ENCODE measurements at regions not wholly inside any gene's neighbourhood (a gene's known extent, or its start where the extent isn't known, plus 50 kb on each side); places are given as distances from the start of the nearest gene placed in this dataset.

DNA sequence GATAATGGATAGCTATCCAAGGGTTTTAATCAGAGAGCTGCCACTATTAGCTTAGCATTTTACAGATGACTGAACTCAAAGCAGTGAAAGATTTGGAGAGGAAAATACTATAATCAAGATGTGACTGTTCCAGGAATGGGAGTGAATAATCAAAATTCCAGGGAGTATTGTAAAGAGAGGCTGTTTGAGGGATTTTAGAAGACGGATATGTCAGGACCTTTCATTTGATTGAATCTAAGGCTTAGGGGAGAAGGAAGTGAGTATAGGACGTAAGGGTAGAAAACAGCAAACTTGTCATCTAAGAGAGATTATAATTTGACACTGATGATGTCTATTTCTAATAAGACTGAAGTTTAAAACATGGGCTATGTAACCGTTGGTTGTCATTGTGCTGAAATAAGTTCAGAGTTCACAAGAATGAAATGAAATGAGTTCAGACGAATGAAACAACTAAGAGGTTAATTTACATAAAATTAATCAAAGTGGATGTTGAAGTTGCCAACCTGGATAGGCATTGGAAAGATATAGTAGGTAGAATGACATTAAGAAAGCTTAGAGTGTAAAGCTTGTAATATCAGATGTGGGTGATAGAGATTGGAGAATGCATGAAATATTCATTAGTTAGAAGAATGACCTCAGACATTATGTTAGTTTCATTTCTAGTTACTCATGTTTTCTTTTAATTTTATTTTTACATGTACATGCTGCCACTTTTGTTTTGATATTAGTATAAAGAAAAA, 842.8 kb downstream of the SI start:
- TF ChIP-seq, protein P1, sequence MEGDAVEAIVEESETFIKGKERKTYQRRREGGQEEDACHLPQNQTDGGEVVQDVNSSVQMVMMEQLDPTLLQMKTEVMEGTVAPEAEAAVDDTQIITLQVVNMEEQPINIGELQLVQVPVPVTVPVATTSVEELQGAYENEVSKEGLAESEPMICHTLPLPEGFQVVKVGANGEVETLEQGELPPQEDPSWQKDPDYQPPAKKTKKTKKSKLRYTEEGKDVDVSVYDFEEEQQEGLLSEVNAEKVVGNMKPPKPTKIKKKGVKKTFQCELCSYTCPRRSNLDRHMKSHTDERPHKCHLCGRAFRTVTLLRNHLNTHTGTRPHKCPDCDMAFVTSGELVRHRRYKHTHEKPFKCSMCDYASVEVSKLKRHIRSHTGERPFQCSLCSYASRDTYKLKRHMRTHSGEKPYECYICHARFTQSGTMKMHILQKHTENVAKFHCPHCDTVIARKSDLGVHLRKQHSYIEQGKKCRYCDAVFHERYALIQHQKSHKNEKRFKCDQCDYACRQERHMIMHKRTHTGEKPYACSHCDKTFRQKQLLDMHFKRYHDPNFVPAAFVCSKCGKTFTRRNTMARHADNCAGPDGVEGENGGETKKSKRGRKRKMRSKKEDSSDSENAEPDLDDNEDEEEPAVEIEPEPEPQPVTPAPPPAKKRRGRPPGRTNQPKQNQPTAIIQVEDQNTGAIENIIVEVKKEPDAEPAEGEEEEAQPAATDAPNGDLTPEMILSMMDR (IDR thresholded peaks at IDR 0.05; ENCODE audit: insufficient read depth, low read depth, low read length) = no peak
- Histone ChIP-seq H3K36me3 (ENCODE audit: control insufficient read depth, insufficient read depth, low read length) (no peaks in the 10 kb centered on the region), H3K27me3 (ENCODE audit: control insufficient read depth, insufficient read depth, low read length) (no peaks in the 10 kb centered on the region), H3K4me3 (ENCODE audit: low read depth, low read length) (no peak overlapping the region)
- no peak for DNase-seq (ENCODE audit: low read depth)
- ChIA-PET POLR2A (no interaction called here), CTCF (no interaction called here)

GRCh38 chr3:164233951-164234350, 844.3 kb downstream of the SI start:
- ChIA-PET POLR2A (no interaction called here), CTCF (no interaction called here)
- no peak for DNase-seq (ENCODE audit: low read depth)

GRCh38 chr3:164231718-164232117, 846.6 kb downstream of the SI start:
- no peak overlapping the region for H3K4me3 ChIP-seq (ENCODE audit: low read depth, low read length)
- H3K36me3 ChIP-seq (ENCODE audit: control insufficient read depth, insufficient read depth, low read length) = no peaks in the 10 kb centered on the region
- no peaks in the 10 kb centered on the region for H3K27me3 ChIP-seq (ENCODE audit: control insufficient read depth, insufficient read depth, low read length)
- DNase-seq (ENCODE audit: low read depth) = no peak
- CTCF ChIA-PET = no interaction called here
- TF ChIP-seq, protein P1 (IDR thresholded peaks at IDR 0.05; ENCODE audit: insufficient read depth, low read depth, low read length) = no peak
- POLR2A ChIA-PET = no interaction called here

More at GRCh38 chr3:164233951-164234350, 844.3 kb downstream of the SI start:
- H3K4me3 ChIP-seq (ENCODE audit: low read depth, low read length) = no peak overlapping the region
- H3K36me3 ChIP-seq (ENCODE audit: control insufficient read depth, insufficient read depth, low read length) = no peaks in the 10 kb centered on the region
- no peaks in the 10 kb centered on the region for H3K27me3 ChIP-seq (ENCODE audit: control insufficient read depth, insufficient read depth, low read length)
- TF ChIP-seq, protein P1 (IDR thresholded peaks at IDR 0.05; ENCODE audit: insufficient read depth, low read depth, low read length) = no peak

DNA sequence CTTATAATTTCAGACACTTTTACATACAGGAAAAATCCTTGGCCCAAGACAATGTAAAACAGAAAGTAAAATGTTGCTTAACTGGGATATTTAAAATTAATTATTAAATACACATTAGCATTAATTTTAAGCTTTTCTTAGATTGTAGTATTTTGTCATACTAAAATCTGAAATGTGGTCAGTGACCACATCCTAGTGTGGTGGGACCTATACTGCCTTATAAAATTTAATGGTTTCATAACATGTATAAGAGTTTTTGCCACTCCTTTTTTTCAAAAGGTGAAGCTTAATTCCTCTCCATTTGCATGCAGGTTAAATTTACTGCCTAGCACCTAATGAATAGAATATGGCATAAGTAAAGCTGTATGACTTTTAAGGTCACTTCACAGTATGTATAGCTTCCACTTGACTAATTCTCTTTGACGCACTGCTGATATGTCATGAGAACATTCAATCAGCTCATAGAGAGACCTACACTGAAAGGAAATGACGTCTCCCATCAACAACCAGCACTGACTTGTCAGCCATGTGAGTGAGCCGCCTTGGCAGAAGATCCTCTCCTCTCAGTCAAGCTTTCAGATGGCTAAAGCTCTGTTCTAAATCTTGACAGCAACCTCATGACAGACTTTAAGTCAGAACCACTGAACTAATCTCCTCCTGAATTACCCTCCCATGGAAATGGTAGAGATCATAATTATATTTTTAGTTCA, 847.8 kb downstream of the SI start:
- H3K4me3 ChIP-seq (ENCODE audit: low read depth, low read length) = no peak overlapping the region
- ChIA-PET POLR2A (no interaction called here), CTCF (no interaction called here)
- TF ChIP-seq, protein P1 (IDR thresholded peaks at IDR 0.05; ENCODE audit: insufficient read depth, low read depth, low read length) = no peak
- no peaks in the 10 kb centered on the region for H3K27me3 ChIP-seq (ENCODE audit: control insufficient read depth, insufficient read depth, low read length)
- H3K36me3 ChIP-seq (ENCODE audit: control insufficient read depth, insufficient read depth, low read length) = no peaks in the 10 kb centered on the region
- no peak for DNase-seq (ENCODE audit: low read depth)

GRCh38 chr3:164224126-164224525, 854.2 kb downstream of the SI start:
- ChIA-PET CTCF (no interaction called here), POLR2A (no interaction called here)
- no peak for DNase-seq (ENCODE audit: low read depth)
- Histone ChIP-seq H3K36me3 (ENCODE audit: control insufficient read depth, insufficient read depth, low read length) (no peaks in the 10 kb centered on the region), H3K27me3 (ENCODE audit: control insufficient read depth, insufficient read depth, low read length) (no peaks in the 10 kb centered on the region), H3K4me3 (ENCODE audit: low read depth, low read length) (no peak overlapping the region)
- TF ChIP-seq, protein P1 (IDR thresholded peaks at IDR 0.05; ENCODE audit: insufficient read depth, low read depth, low read length) = no peak
